Fibroblast of skin of scalp (primary cell): ENCODE measurements at regions not wholly inside any gene's neighbourhood (a gene's known extent, or its start where the extent isn't known, plus 50 kb on each side); places are given as distances from the start of the nearest gene placed in this dataset.
A peak's percentile ranks its signal among the peaks of the same experiment; 100 is the strongest.

Experiments used
- DNase-seq: peaks from one replicate; pipeline ENCODE4 v3.0.0-alpha.2; 2013

GRCh38 chr5:155418960-155419579, 405.5 kb downstream of the KIF4B start:
- DNase-seq: no peak

- no peak for DNase-seq
These were observed 416.6 kb downstream of the KIF4B start for GRCh38 chr5:155430192-155430591.

GRCh38 chr5:155434267-155434666, 420.7 kb downstream of the KIF4B start:
- no peak for DNase-seq

- DNase-seq: no peak
These were observed 421.1 kb downstream of the KIF4B start for GRCh38 chr5:155434681-155435080.

- DNase-seq: no peak
These were observed 428.3 kb downstream of the KIF4B start for GRCh38 chr5:155441849-155442248.

GRCh38 chr5:155451106-155451505, 437.6 kb downstream of the KIF4B start:
- DNase-seq: no peak

GRCh38 chr5:155455791-155456514, 442.4 kb downstream of the KIF4B start:
- DNase-seq: no peak

- no peak for DNase-seq
These were observed 446.4 kb downstream of the KIF4B start for GRCh38 chr5:155459889-155460500.

GRCh38 chr5:155460501-155460931, 447.0 kb downstream of the KIF4B start:
- DNase-seq: no peak

GRCh38 chr5:155461304-155461703, 447.7 kb downstream of the KIF4B start:
- no peak for DNase-seq

GRCh38 chr5:155466851-155467250, 453.3 kb downstream of the KIF4B start:
- no peak for DNase-seq

GRCh38 chr5:155471027-155471426, 457.5 kb downstream of the KIF4B start:
- no peak for DNase-seq

GRCh38 chr5:155472780-155473179, 459.2 kb downstream of the KIF4B start:
- DNase-seq: no peak

GRCh38 chr5:155475318-155475717, 461.8 kb downstream of the KIF4B start:
- DNase-seq: no peak

- DNase-seq: no peak
These were observed 467.2 kb downstream of the KIF4B start for GRCh38 chr5:155480731-155481131.

GRCh38 chr5:155481182-155481581, 467.6 kb downstream of the KIF4B start:
- no peak for DNase-seq

GRCh38 chr5:155482428-155482827, 468.9 kb downstream of the KIF4B start:
- no peak for DNase-seq

GRCh38 chr5:155485386-155485785, 471.8 kb downstream of the KIF4B start:
- DNase-seq: peak; percentile 26

- DNase-seq: no peak
These were observed 476.4 kb downstream of the KIF4B start for GRCh38 chr5:155489949-155490348.

- DNase-seq: no peak
These were observed 478.6 kb downstream of the KIF4B start for GRCh38 chr5:155492191-155492590.

GRCh38 chr5:155504606-155505005, 491.1 kb downstream of the KIF4B start:
- DNase-seq: no peak

- no peak for DNase-seq
These were observed 493.8 kb downstream of the KIF4B start for GRCh38 chr5:155507363-155507762.

GRCh38 chr5:155508673-155509072, 495.1 kb downstream of the KIF4B start:
- no peak for DNase-seq

GRCh38 chr5:155512329-155512728, 498.8 kb downstream of the KIF4B start:
- DNase-seq: no peak
